B cell (primary cell): ENCODE measurements at regions not wholly inside any gene's neighbourhood (a gene's known extent, or its start where the extent isn't known, plus 50 kb on each side); places are given as distances from the start of the nearest gene placed in this dataset.

Experiments used
- ATAC-seq: fragments of 200-7000 bp; cut with Tn5 transposase; one replicate; pipeline ENCODE4 v1.10.0; 2021; ENCODE audit warnings: low read depth, mild to moderate bottlenecking, moderate number of reproducible peaks, moderate library complexity
- CTCF ChIA-PET: fragments of 350-600 bp; sonication (Branson Sonifier 250); formaldehyde crosslinking; loops from one replicate; lab custom pipeline; 2021; ENCODE audit warnings: antibody characterized with exemption, inconsistent platforms; lab: Charles Lee
- POLR2A ChIA-PET: fragments of 350-600 bp; sonication (Branson Sonifier 250); formaldehyde crosslinking; loops from one replicate; lab custom pipeline; 2021; ENCODE audit warnings: antibody characterized with exemption; lab: Charles Lee
- DNase-seq: peaks from one replicate; pipeline ENCODE4 v3.0.0; 2013
- H2AFZ ChIP-seq: 2 replicates; pipeline ENCODE4 v1.6.1; 2012; ENCODE audit warnings: mild to moderate bottlenecking, low read depth, low read length; ENCODE audit not compliant: insufficient read depth, poor library complexity, severe bottlenecking
- H3K27ac ChIP-seq, 2 donors: 1 replicate in 1 of 2; 2 replicates in 1 of 2; pipeline ENCODE4 v1.5.1; 2012 to 2013; ENCODE audit warnings: low read length in 2 of 2, mild to moderate bottlenecking in 2 of 2, moderate library complexity in 1 of 2
- H3K27me3 ChIP-seq, 4 experiments: fragments of 200-600 bp in 1 of 4; sonication (generic) in 1 of 4; replicated peaks in 1 of 4; 1 replicate in 2 of 4; 2 replicates in 2 of 4; pipeline versions ENCODE4 v1.6.1 to v1.7.0; 2013 to 2016; ENCODE audit warnings: low read length in 3 of 4, mild to moderate bottlenecking in 2 of 4, mixed read lengths in 1 of 4, moderate library complexity in 1 of 4; ENCODE audit not compliant: insufficient read depth in 4 of 4, control insufficient read depth in 3 of 4; ENCODE audit errors: control extremely low read depth in 1 of 4
- H3K36me3 ChIP-seq, 2 experiments: replicated peaks in 1 of 2; 1 replicate in 1 of 2; 2 replicates in 1 of 2; pipeline versions ENCODE4 v1.6.1 to v1.7.1; 2013; ENCODE audit warnings: low read length in 1 of 2; ENCODE audit not compliant: insufficient read depth in 2 of 2, control insufficient read depth in 1 of 2; ENCODE audit errors: control extremely low read depth in 1 of 2, extremely low read depth in 1 of 2
- H3K4me1 ChIP-seq, 2 donors: fragments of 200-600 bp in 1 of 2; sonication (generic) in 1 of 2; 1 replicate in 1 of 2; 2 replicates in 1 of 2; pipeline versions ENCODE4 v1.5.1 to v1.6.1; 2013 to 2017; ENCODE audit warnings: low read length in 2 of 2; ENCODE audit not compliant: control insufficient read depth in 2 of 2, insufficient read depth in 2 of 2
- H3K4me2 ChIP-seq: replicated peaks from 2 replicates; pipeline ENCODE3; 2012; ENCODE audit warnings: mild to moderate bottlenecking, low read depth, low read length; ENCODE audit not compliant: poor library complexity, severe bottlenecking
- H3K4me3 ChIP-seq, 5 experiments: fragments of 200-600 bp in 1 of 5; sonication (generic) in 1 of 5; 1 replicate in 3 of 5; 2 replicates in 2 of 5; pipeline versions ENCODE4 v1.5.1 to v1.7.0; 2011 to 2016; ENCODE audit warnings: low read length in 4 of 5, mild to moderate bottlenecking in 4 of 5, low read depth in 2 of 5, control low read depth in 1 of 5, moderate library complexity in 1 of 5; ENCODE audit not compliant: insufficient read depth in 1 of 5; ENCODE audit errors: control extremely low read depth in 1 of 5, extremely low read depth in 1 of 5
- H3K79me2 ChIP-seq: fragments of 200-600 bp; sonication (generic); one replicate; pipeline ENCODE4 v1.6.0; 2016; ENCODE audit warnings: low read length; ENCODE audit not compliant: control insufficient read depth, insufficient read depth
- H3K9ac ChIP-seq: fragments of 200-600 bp; sonication (generic); 2 replicates; pipeline ENCODE4 v1.6.1; 2017; ENCODE audit warnings: mild to moderate bottlenecking, low read length, moderate library complexity
- H3K9me3 ChIP-seq, 3 donors: one replicate each; pipeline versions ENCODE4 v1.6.1 to v1.7.1; 2013; ENCODE audit warnings: low read length in 2 of 3; ENCODE audit not compliant: control insufficient read depth in 2 of 3, insufficient read depth in 1 of 3; ENCODE audit errors: control extremely low read depth in 1 of 3
- H4K20me1 ChIP-seq: 2 replicates; pipeline ENCODE4 v1.6.0; 2012; ENCODE audit warnings: mild to moderate bottlenecking, low read length; ENCODE audit not compliant: insufficient read depth, control insufficient read depth, poor library complexity, severe bottlenecking
- H3K27ac Mint-ChIP-seq: one replicate; pipeline ENCODE4 v1.8.0; 2021; ENCODE audit warnings: mixed read lengths
- H3K27me3 Mint-ChIP-seq: one replicate; pipeline ENCODE4 v1.8.0; 2021; ENCODE audit warnings: mixed read lengths
- H3K4me1 Mint-ChIP-seq: one replicate; pipeline ENCODE4 v1.8.0; 2021; ENCODE audit warnings: mixed read lengths
- H3K4me3 Mint-ChIP-seq: one replicate; pipeline ENCODE4 v1.8.0; 2021; ENCODE audit warnings: mixed read lengths
- H3K9me3 Mint-ChIP-seq: one replicate; pipeline ENCODE4 v1.8.0; 2022; ENCODE audit warnings: mixed read lengths; ENCODE audit not compliant: insufficient read depth
- EZH2 ChIP-seq: IDR thresholded peaks from 2 replicates; pipeline ENCODE4 v1.6.1; 2012; ENCODE audit warnings: borderline replicate concordance, low read depth, mild to moderate bottlenecking, moderate library complexity, low read length; ENCODE audit not compliant: insufficient read depth, poor library complexity, severe bottlenecking
- WGBS: methylation state at CpG from one replicate; pipeline ENCODE4 v1.1.5; 2013; ENCODE audit warnings: missing lambda C conversion rate; ENCODE audit not compliant: insufficient coverage; 5-methylcytosine and 5-hydroxymethylcytosine counted together
- intact Hi-C: fragments of 100-400 bp; cut with micrococcal nuclease; formaldehyde crosslinking; loops from one replicate; pipeline ENCODE4 v1.10.0; 2022
- TF ChIP-seq, protein P1 (sequence below): fragments of 200-600 bp; IDR thresholded peaks from one replicate; pipeline ENCODE4 v1.8.0; 2022; ENCODE audit warnings: antibody characterized with exemption, mild to moderate bottlenecking

DNA sequence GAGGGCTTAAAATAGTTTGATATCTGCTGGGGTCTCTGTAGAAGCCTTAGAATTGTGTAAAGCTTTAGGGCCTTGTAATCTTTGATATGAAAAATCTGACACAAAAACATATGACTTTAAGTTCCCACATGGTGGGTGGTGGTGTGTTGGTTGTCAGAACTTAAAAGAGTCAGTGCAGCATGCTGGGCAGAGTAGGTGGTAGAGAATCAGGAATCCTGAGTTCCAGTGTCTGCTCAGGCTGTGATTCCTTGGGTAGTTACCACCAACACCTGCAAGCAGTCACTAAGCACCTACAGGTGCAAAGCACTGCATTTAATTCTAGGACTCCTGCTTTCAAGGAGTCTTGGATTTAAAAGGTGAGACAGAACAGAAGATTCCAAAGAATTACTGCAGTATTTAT, 144.6 kb downstream of the ACER2 start:
- DNase-seq (no peak), ATAC-seq (no peak)
- Mint-ChIP-seq H3K27ac (no peak overlapping the region), H3K4me3 (no peak overlapping the region), H3K4me1 (peaks cover 12% of the 10 kb centered on the region), H3K27me3 (no peaks in the 10 kb centered on the region), H3K9me3 (no peaks in the 10 kb centered on the region)
- Histone ChIP-seq H3K27ac (no peak overlapping the region), H3K9me3 (peaks cover 0 to 8% (median 0%) of the 10 kb centered on the region in 3 donors), H3K79me2 (no peaks in the 10 kb centered on the region), H3K9ac (no peak overlapping the region), H2AFZ (no peak overlapping the region), H3K27me3 (no peaks in the 10 kb centered on the region), H3K4me3 (no peak overlapping the region), H3K4me1 (no peaks in the 10 kb centered on the region), H3K4me2 (no peak overlapping the region), H3K36me3 (no peaks in the 10 kb centered on the region), H4K20me1 (no peaks in the 10 kb centered on the region)
- ChIA-PET CTCF (no interaction called here), POLR2A (no interaction called here)
- intact Hi-C loops: no loop called here
- TF ChIP-seq, protein P1, sequence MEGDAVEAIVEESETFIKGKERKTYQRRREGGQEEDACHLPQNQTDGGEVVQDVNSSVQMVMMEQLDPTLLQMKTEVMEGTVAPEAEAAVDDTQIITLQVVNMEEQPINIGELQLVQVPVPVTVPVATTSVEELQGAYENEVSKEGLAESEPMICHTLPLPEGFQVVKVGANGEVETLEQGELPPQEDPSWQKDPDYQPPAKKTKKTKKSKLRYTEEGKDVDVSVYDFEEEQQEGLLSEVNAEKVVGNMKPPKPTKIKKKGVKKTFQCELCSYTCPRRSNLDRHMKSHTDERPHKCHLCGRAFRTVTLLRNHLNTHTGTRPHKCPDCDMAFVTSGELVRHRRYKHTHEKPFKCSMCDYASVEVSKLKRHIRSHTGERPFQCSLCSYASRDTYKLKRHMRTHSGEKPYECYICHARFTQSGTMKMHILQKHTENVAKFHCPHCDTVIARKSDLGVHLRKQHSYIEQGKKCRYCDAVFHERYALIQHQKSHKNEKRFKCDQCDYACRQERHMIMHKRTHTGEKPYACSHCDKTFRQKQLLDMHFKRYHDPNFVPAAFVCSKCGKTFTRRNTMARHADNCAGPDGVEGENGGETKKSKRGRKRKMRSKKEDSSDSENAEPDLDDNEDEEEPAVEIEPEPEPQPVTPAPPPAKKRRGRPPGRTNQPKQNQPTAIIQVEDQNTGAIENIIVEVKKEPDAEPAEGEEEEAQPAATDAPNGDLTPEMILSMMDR: no peak
- no peak for TF ChIP-seq EZH2

DNA sequence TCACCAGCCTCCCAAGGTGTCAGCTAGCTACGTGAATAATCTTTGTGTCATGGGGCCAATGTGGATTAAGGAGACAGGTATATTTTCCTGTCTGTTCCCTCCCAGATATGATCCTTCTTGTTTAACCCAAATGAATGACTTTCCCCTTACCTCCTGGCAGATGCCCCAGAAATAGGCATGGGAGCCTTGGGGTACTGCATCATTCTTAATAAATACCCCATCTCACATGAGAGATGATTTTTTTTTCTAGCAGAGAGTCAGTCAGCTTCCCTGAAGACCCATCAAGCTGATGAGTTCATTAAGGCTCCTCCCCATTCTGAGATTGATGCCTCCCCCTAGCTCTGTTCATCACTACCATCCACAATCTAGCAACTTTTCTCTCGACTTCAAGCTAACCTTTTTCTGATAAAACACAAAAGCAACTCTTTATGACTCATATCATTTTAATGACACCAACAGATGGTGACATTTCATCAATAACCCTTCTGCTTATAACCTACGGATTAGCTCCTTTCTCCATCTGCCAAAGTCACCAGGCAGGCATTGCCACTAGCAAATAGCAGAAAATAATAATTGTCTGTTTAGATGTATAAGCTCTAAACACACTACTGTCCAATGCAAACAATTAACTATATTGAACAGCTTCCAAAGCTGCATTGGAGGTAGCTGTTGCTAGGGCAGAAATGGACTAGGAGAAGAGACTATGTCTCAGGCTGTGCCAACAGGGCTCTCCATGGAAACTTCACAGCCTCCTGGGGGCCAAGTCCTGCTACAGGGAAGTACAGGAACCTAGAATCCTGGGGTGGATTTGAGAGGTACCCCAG, 143.7 kb downstream of the ACER2 start:
- peaks cover 12% of the 10 kb centered on the region for H3K4me1 Mint-ChIP-seq

More for the DNA sequence above, 143.7 kb downstream of the ACER2 start:
- DNase-seq (no peak), ATAC-seq (no peak)
- no peaks in the 10 kb centered on the region for H3K27me3 ChIP-seq
- TF ChIP-seq EZH2: no peak
- TF ChIP-seq, protein P1: no peak
- no peaks in the 10 kb centered on the region for H3K27me3 Mint-ChIP-seq
- no peaks in the 10 kb centered on the region for H3K79me2 ChIP-seq
- no peak overlapping the region for H2AFZ ChIP-seq
- H3K27ac ChIP-seq: no peak overlapping the region
- intact Hi-C loops: no loop called here
- no peaks in the 10 kb centered on the region for H3K36me3 ChIP-seq
- H3K9me3 Mint-ChIP-seq: no peaks in the 10 kb centered on the region
- H3K4me2 ChIP-seq: no peak overlapping the region
- H3K4me3 Mint-ChIP-seq: no peak overlapping the region
- WGBS: 67% methylated on average over 1 of the region's 3 CpGs
- H3K9ac ChIP-seq: no peak overlapping the region
- H3K27ac Mint-ChIP-seq: no peak overlapping the region
- H4K20me1 ChIP-seq: no peaks in the 10 kb centered on the region
- H3K4me3 ChIP-seq: no peak overlapping the region
- peaks cover 0 to 4% (median 0%) of the 10 kb centered on the region in 3 donors for H3K9me3 ChIP-seq
- ChIA-PET CTCF (no interaction called here), POLR2A (no interaction called here)
- H3K4me1 ChIP-seq: no peaks in the 10 kb centered on the region
